HUDEP-2 (cell line): ENCODE measurements at regions not wholly inside any gene's neighbourhood (a gene's known extent, or its start where the extent isn't known, plus 50 kb on each side); places are given as distances from the start of the nearest gene placed in this dataset.
"Not testable (repeated sequence)": the region's sequence is repeated elsewhere in the genome, so short reads cannot be mapped to it uniquely, and the experiment has no call there.

ENCODE experiments used
- DNase-seq, 76 experiments: peaks; one replicate each; lab custom pipeline; 2025; ENCODE audit not compliant: unreplicated experiment in 76 of 76; lab: John Stamatoyannopoulos, UW

GRCh38 chr14:28152453-28153044 is 614.0 kb upstream of the FOXG1 start:
- no peak for DNase-seq

GRCh38 chr14:28157289-28157869 is 609.2 kb upstream of the FOXG1 start:
- no peak for DNase-seq

- DNase-seq = no peak
Measured at GRCh38 chr14:28157887-28158791, 608.4 kb upstream of the FOXG1 start.

- no peak for DNase-seq
Measured at GRCh38 chr14:28161040-28161439, 605.5 kb upstream of the FOXG1 start.

- DNase-seq = no peak
Measured at GRCh38 chr14:28163233-28163632, 603.4 kb upstream of the FOXG1 start.

- no peak for DNase-seq
Measured at GRCh38 chr14:28163897-28164296, 602.7 kb upstream of the FOXG1 start.

- DNase-seq = not testable (repeated sequence)
Measured at GRCh38 chr14:28187902-28188830, 578.4 kb upstream of the FOXG1 start.

- no peak for DNase-seq
Measured at GRCh38 chr14:28196878-28197277, 569.7 kb upstream of the FOXG1 start.

GRCh38 chr14:28220391-28220790 is 546.2 kb upstream of the FOXG1 start:
- DNase-seq = no peak

GRCh38 chr14:28240909-28241308 is 525.7 kb upstream of the FOXG1 start:
- DNase-seq = no peak

- no peak for DNase-seq
Measured at GRCh38 chr14:28242895-28243294, 523.7 kb upstream of the FOXG1 start.

GRCh38 chr14:28243600-28243999 is 523.0 kb upstream of the FOXG1 start:
- no peak for DNase-seq

GRCh38 chr14:28245216-28245615 is 521.4 kb upstream of the FOXG1 start:
- DNase-seq = no peak

- no peak for DNase-seq
Measured at GRCh38 chr14:28247491-28247890, 519.1 kb upstream of the FOXG1 start.

- DNase-seq = not testable (repeated sequence)
Measured at GRCh38 chr14:28252124-28252523, 514.5 kb upstream of the FOXG1 start.

GRCh38 chr14:28254768-28255167 is 511.8 kb upstream of the FOXG1 start:
- DNase-seq = no peak

GRCh38 chr14:28264306-28264705 is 502.3 kb upstream of the FOXG1 start:
- no peak for DNase-seq

- no peak for DNase-seq
Measured at GRCh38 chr14:28272270-28272669, 494.3 kb upstream of the FOXG1 start.

GRCh38 chr14:28280530-28280929 is 486.1 kb upstream of the FOXG1 start:
- no peak for DNase-seq

GRCh38 chr14:28280997-28281598 is 485.5 kb upstream of the FOXG1 start:
- DNase-seq = no peak
